ENCODE measurements at regions not wholly inside any gene's neighbourhood (a gene's known extent, or its start where the extent isn't known, plus 50 kb on each side); places are given as distances from the start of the nearest gene placed in this dataset.

- TF ChIP-seq, protein P1, sequence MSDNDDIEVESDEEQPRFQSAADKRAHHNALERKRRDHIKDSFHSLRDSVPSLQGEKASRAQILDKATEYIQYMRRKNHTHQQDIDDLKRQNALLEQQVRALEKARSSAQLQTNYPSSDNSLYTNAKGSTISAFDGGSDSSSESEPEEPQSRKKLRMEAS (IDR thresholded peaks at IDR 0.05; ENCODE audit: low read depth, low read length) = no peak
- TF ChIP-seq, protein P2, sequence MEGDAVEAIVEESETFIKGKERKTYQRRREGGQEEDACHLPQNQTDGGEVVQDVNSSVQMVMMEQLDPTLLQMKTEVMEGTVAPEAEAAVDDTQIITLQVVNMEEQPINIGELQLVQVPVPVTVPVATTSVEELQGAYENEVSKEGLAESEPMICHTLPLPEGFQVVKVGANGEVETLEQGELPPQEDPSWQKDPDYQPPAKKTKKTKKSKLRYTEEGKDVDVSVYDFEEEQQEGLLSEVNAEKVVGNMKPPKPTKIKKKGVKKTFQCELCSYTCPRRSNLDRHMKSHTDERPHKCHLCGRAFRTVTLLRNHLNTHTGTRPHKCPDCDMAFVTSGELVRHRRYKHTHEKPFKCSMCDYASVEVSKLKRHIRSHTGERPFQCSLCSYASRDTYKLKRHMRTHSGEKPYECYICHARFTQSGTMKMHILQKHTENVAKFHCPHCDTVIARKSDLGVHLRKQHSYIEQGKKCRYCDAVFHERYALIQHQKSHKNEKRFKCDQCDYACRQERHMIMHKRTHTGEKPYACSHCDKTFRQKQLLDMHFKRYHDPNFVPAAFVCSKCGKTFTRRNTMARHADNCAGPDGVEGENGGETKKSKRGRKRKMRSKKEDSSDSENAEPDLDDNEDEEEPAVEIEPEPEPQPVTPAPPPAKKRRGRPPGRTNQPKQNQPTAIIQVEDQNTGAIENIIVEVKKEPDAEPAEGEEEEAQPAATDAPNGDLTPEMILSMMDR (IDR thresholded peaks at IDR 0.05; ENCODE audit: low read depth, low read length) = no peak
Measured at GRCh38 chr6:100173211-100173610, 179.2 kb upstream of the MCHR2 start.

Data from NB4 (cell line).